ENCODE measurements at regions not wholly inside any gene's neighbourhood (a gene's known extent, or its start where the extent isn't known, plus 50 kb on each side); places are given as distances from the start of the nearest gene placed in this dataset.
"Not testable (repeated sequence)": the region's sequence is repeated elsewhere in the genome, so short reads cannot be mapped to it uniquely, and the experiment has no call there.

- no peak for DNase-seq
Observed at GRCh38 chr20:57995381-57995977, 233.0 kb downstream of the ANKRD60 start.

GRCh38 chr20:57993716-57994431, 234.6 kb downstream of the ANKRD60 start:
- no peak for DNase-seq

- no peak for DNase-seq
Observed at GRCh38 chr20:57991211-57991881, 237.1 kb downstream of the ANKRD60 start.

GRCh38 chr20:57990396-57990987, 238.0 kb downstream of the ANKRD60 start:
- no peak for DNase-seq

GRCh38 chr20:57988828-57989227, 239.6 kb downstream of the ANKRD60 start:
- no peak for DNase-seq

GRCh38 chr20:57988422-57988821, 240.0 kb downstream of the ANKRD60 start:
- no peak for DNase-seq

- no peak for DNase-seq
Observed at GRCh38 chr20:57987659-57988058, 240.8 kb downstream of the ANKRD60 start.

- no peak for DNase-seq
Observed at GRCh38 chr20:57986666-57987065, 241.8 kb downstream of the ANKRD60 start.

GRCh38 chr20:57985278-57985677, 243.2 kb downstream of the ANKRD60 start:
- no peak for DNase-seq

- DNase-seq = no peak
Observed at GRCh38 chr20:57983082-57983481, 245.4 kb downstream of the ANKRD60 start.

GRCh38 chr20:57980506-57980905, 247.9 kb downstream of the ANKRD60 start:
- no peak for DNase-seq

- no peak for DNase-seq
Observed at GRCh38 chr20:57977569-57977968, 250.9 kb downstream of the ANKRD60 start.

- no peak for DNase-seq
Observed at GRCh38 chr20:57977141-57977540, 251.3 kb downstream of the ANKRD60 start.

GRCh38 chr20:57974863-57975262, 253.6 kb downstream of the ANKRD60 start:
- DNase-seq = no peak

- DNase-seq = no peak
Observed at GRCh38 chr20:57973886-57974285, 254.6 kb downstream of the ANKRD60 start.

GRCh38 chr20:57971583-57971982, 256.9 kb downstream of the ANKRD60 start:
- not testable (repeated sequence) for DNase-seq

- no peak for DNase-seq
Observed at GRCh38 chr20:57970856-57971255, 257.6 kb downstream of the ANKRD60 start.

- DNase-seq = no peak
Observed at GRCh38 chr20:57970116-57970515, 258.3 kb downstream of the ANKRD60 start.

- DNase-seq = no peak
Observed at GRCh38 chr20:57968120-57968519, 258.3 kb upstream of the PMEPA1 start.

GRCh38 chr20:57967364-57967763, 257.5 kb upstream of the PMEPA1 start:
- DNase-seq = no peak

GRCh38 chr20:57966620-57967019, 256.8 kb upstream of the PMEPA1 start:
- no peak for DNase-seq

- DNase-seq = no peak
Observed at GRCh38 chr20:57965441-57965840, 255.6 kb upstream of the PMEPA1 start.

- DNase-seq = no peak
Observed at GRCh38 chr20:57964011-57964862, 254.4 kb upstream of the PMEPA1 start.
